Loucy (cell line): ENCODE measurements at regions not wholly inside any gene's neighbourhood (a gene's known extent, or its start where the extent isn't known, plus 50 kb on each side); places are given as distances from the start of the nearest gene placed in this dataset.

Source experiments
- H2AFZ ChIP-seq: fragments of 200-600 bp; sonication (generic); 2 replicates; pipeline ENCODE4 v1.6.0; 2016; ENCODE audit warnings: antibody characterized with exemption, mild to moderate bottlenecking, low read length, moderate library complexity
- H3F3A ChIP-seq: fragments of 200-600 bp; 2 replicates; pipeline ENCODE4 v1.6.0; 2016; ENCODE audit warnings: antibody characterized with exemption, low read depth, mild to moderate bottlenecking
- H3K27me3 ChIP-seq: fragments of 200-600 bp; sonication (generic); 2 replicates; pipeline ENCODE4 v1.6.1; 2014; ENCODE audit warnings: low read length, mild to moderate bottlenecking; ENCODE audit not compliant: insufficient read depth, poor library complexity, severe bottlenecking
- H3K36me3 ChIP-seq: fragments of 200-600 bp; sonication (generic); 2 replicates; pipeline ENCODE4 v1.6.1; 2016; ENCODE audit warnings: low read length; ENCODE audit not compliant: insufficient read depth
- H3K4me1 ChIP-seq: fragments of 200-600 bp; sonication (generic); 2 replicates; pipeline ENCODE4 v1.5.1; 2014; ENCODE audit warnings: low read length, mild to moderate bottlenecking; ENCODE audit not compliant: insufficient read depth, poor library complexity, severe bottlenecking
- H3K4me2 ChIP-seq: fragments of 200-600 bp; sonication (generic); 2 replicates; pipeline ENCODE4 v1.6.0; 2014; ENCODE audit warnings: antibody characterized with exemption, low read length, low read depth, mild to moderate bottlenecking; ENCODE audit not compliant: poor library complexity, severe bottlenecking
- H3K4me3 ChIP-seq: fragments of 200-600 bp; sonication (generic); 2 replicates; pipeline ENCODE4 v1.5.1; 2014; ENCODE audit warnings: low read length, mild to moderate bottlenecking, mixed read lengths; ENCODE audit not compliant: poor library complexity, severe bottlenecking
- H3K79me2 ChIP-seq: fragments of 200-600 bp; sonication (generic); 2 replicates; pipeline ENCODE4 v1.6.1; 2014; ENCODE audit warnings: low read length; ENCODE audit not compliant: insufficient read depth
- H3K9ac ChIP-seq: fragments of 200-600 bp; sonication (generic); 2 replicates; pipeline ENCODE4 v1.6.0; 2014; ENCODE audit warnings: mild to moderate bottlenecking, low read depth, low read length, moderate library complexity; ENCODE audit not compliant: poor library complexity, severe bottlenecking
- H3K9me2 ChIP-seq: fragments of 200-600 bp; sonication (generic); replicated peaks from 2 replicates; pipeline ENCODE4 v1.6.1; 2016; ENCODE audit warnings: low read depth, low read length, mixed read lengths
- H3K9me3 ChIP-seq: fragments of 200-600 bp; sonication (generic); 2 replicates; pipeline ENCODE4 v1.6.1; 2014; ENCODE audit warnings: mild to moderate bottlenecking, antibody characterized with exemption, low read length, low read depth; ENCODE audit not compliant: insufficient read depth
- H4K20me1 ChIP-seq: fragments of 200-600 bp; sonication (generic); 2 replicates; pipeline ENCODE4 v1.6.0; 2014; ENCODE audit warnings: antibody characterized with exemption, low read length, mild to moderate bottlenecking; ENCODE audit not compliant: insufficient read depth, poor library complexity, severe bottlenecking
- EZH2phosphoT487 ChIP-seq: fragments of 200-600 bp; IDR thresholded peaks from 2 replicates; pipeline ENCODE4 v1.6.1; 2018; ENCODE audit warnings: antibody characterized with exemption, mild to moderate bottlenecking, moderate library complexity, borderline replicate concordance
- TF ChIP-seq, protein P1 (sequence below): fragments of 200-600 bp; sonication (generic); conservative IDR thresholded peaks from 2 replicates; pipeline ENCODE4 v1.5.1; 2014; ENCODE audit warnings: mild to moderate bottlenecking, antibody characterized with exemption, low read length

DNA sequence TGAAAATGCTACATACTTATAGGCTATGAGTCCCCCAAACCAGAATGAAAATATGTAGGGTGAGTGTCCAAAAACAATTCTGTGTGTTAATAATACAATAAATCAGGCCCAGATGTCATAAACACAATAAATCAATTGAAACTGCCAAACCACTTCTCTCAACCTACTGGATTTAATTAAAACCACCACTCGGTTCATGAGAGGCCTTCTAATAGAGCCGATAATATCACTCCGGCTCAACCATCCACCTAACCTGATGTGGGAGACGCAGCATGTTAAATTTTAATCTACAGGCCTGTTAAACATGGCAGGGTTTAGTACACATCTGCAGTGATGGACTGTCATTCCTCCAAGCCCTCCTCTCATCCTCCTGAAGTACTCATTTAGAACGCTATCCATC lies 734.5 kb upstream of the ZNF608 start:
- Histone ChIP-seq H3K36me3 (no peaks in the 10 kb centered on the region), H3K4me1 (no peaks in the 10 kb centered on the region), H3K9me3 (no peaks in the 10 kb centered on the region), H3K4me2 (no peak overlapping the region), H3K9me2 (no peaks in the 10 kb centered on the region), H3K27me3 (no peaks in the 10 kb centered on the region), H2AFZ (no peak overlapping the region), H3K9ac (no peak overlapping the region), H4K20me1 (no peaks in the 10 kb centered on the region), H3K79me2 (no peaks in the 10 kb centered on the region), H3F3A (no peaks in the 10 kb centered on the region), H3K4me3 (no peak overlapping the region)
- TF ChIP-seq EZH2phosphoT487: no peak
- TF ChIP-seq, protein P1, sequence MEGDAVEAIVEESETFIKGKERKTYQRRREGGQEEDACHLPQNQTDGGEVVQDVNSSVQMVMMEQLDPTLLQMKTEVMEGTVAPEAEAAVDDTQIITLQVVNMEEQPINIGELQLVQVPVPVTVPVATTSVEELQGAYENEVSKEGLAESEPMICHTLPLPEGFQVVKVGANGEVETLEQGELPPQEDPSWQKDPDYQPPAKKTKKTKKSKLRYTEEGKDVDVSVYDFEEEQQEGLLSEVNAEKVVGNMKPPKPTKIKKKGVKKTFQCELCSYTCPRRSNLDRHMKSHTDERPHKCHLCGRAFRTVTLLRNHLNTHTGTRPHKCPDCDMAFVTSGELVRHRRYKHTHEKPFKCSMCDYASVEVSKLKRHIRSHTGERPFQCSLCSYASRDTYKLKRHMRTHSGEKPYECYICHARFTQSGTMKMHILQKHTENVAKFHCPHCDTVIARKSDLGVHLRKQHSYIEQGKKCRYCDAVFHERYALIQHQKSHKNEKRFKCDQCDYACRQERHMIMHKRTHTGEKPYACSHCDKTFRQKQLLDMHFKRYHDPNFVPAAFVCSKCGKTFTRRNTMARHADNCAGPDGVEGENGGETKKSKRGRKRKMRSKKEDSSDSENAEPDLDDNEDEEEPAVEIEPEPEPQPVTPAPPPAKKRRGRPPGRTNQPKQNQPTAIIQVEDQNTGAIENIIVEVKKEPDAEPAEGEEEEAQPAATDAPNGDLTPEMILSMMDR: no peak

DNA sequence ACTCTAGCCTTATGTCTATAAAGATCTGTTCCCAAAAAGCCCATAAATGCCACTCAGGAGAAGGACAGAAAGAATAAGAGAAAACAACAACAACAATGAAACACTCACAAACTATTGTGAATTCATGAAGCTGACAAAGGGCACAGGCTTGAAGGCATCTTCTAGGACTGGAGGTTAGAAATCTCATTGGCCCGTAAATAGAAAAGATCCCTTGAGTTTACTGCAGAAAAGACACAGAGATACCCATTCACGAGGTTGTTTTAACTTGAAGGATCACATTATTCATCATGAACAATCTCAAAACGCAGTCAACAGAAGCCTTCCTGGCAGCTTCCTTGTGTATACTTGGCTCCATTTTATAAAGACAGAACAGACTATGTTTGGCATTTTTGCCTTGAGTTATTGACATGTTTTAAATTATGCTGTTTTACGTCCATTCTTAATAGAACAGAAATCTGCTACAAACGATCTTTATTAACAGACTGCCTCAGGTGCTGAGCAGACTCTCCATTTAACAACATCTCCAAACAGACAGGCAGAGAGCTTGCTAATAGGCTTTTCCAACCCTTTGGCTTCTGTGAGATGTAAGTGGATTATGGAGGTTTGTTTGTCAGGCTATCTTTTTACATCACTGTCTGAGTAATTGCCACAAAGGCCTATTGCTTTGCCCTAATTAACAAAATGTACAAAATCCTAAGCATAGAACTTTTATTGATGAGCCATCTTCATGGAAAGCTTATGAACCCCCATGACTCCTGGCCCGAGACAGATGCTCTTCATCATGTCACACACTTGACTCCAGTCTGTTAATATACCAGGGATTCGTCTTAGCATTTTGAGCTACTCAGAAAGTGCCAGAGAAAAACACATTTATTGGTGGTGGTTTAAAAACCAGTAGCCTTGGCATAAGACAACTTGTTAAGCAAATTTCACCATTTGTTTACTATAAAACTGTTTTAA lies 735.3 kb upstream of the ZNF608 start:
- Histone ChIP-seq H3F3A (no peaks in the 10 kb centered on the region), H3K9me2 (no peaks in the 10 kb centered on the region), H4K20me1 (no peaks in the 10 kb centered on the region), H3K36me3 (no peaks in the 10 kb centered on the region), H3K27me3 (no peaks in the 10 kb centered on the region), H3K9me3 (no peaks in the 10 kb centered on the region), H3K4me3 (no peak overlapping the region), H3K9ac (no peak overlapping the region), H2AFZ (no peak overlapping the region), H3K79me2 (no peaks in the 10 kb centered on the region), H3K4me2 (no peak overlapping the region), H3K4me1 (no peaks in the 10 kb centered on the region)
- TF ChIP-seq, protein P1: no peak
- TF ChIP-seq EZH2phosphoT487: no peak

DNA sequence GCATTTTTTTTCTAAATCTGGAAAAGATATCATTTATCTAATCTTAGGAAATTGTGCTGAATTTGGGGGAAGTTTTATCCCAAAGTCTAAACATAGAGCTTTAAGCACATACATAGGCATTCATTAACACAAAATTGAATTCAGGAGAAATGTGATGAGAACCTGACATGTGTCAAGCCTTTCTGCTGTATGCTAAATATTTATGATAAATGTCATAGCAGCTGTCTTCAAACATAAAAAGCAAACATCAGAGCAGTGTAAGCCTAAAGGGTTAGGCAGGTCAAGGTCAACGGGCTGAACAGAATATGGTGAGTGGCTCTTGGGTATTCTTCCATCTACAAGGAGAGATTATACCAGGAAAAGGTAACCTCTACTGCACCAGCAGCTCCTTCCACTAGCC lies 737.2 kb upstream of the ZNF608 start:
- H3K4me1 ChIP-seq: no peaks in the 10 kb centered on the region
- H3K9me3 ChIP-seq: no peaks in the 10 kb centered on the region

More for the DNA sequence above, 737.2 kb upstream of the ZNF608 start:
- Histone ChIP-seq H3K9ac (no peak overlapping the region), H2AFZ (no peak overlapping the region), H3K36me3 (no peaks in the 10 kb centered on the region), H3K4me2 (no peak overlapping the region), H4K20me1 (no peaks in the 10 kb centered on the region), H3F3A (no peaks in the 10 kb centered on the region), H3K9me2 (no peaks in the 10 kb centered on the region), H3K79me2 (no peaks in the 10 kb centered on the region), H3K4me3 (no peak overlapping the region), H3K27me3 (no peaks in the 10 kb centered on the region)
- no peak for TF ChIP-seq EZH2phosphoT487
- TF ChIP-seq, protein P1: no peak
